ENCODE measurements at regions not wholly inside any gene's neighbourhood (a gene's known extent, or its start where the extent isn't known, plus 50 kb on each side); places are given as distances from the start of the nearest gene placed in this dataset.

DNA sequence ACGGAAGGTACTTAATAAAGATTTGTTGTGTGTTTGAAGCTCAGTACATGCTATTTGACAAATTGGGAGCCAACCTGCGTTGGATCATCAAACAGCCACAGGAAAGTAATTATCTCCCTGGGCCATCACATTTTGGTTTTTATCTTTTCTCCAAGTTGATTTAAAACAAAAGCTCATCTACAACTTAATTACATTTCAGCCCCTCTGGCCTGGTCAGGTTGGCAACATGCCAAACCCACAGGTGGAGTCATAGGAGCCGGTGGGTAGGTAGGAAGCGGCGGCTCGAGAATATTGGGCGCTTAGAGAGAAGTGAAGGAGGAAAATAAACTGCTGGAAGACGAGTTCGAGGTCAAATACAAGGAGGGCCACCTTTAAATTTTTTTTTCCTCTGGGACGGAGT is 64.9 kb upstream of the FANCC start:
- POLR2A ChIA-PET: interaction anchor here (0.9 kb wide), 1 partner anchor 10 kb away, joined by 3 read pairs; no protein-coding TSS in a partner anchor

More for the DNA sequence above, 64.9 kb upstream of the FANCC start:
- Histone ChIP-seq H4K20me1 (ENCODE audit: control insufficient read depth, insufficient read depth) (no peaks in the 10 kb centered on the region), H3K27ac (ENCODE audit: control insufficient read depth, insufficient read depth) (no peak overlapping the region), H3K27me3 (replicated peaks in 1 of 2; ENCODE audit: control insufficient read depth in 2 of 2, insufficient read depth in 2 of 2, low read length in 1 of 2) (no peaks in the 10 kb centered on the region; a peak in 1 of 4 replicates), H3K9me3 (replicated peaks; ENCODE audit: control insufficient read depth, insufficient read depth, low read length) (no peaks in the 10 kb centered on the region), H3K9ac (ENCODE audit: control insufficient read depth, insufficient read depth, low read length) (no peak overlapping the region), H3K4me3 (no peak overlapping the region), H2AFZ (ENCODE audit: control insufficient read depth, low read depth, low read length) (no peak overlapping the region), H3K79me2 (ENCODE audit: control insufficient read depth, insufficient read depth, low read length) (no peaks in the 10 kb centered on the region), H3K4me1 (ENCODE audit: control insufficient read depth, insufficient read depth, low read length) (no peaks in the 10 kb centered on the region; the same call in 1 of the 2 replicates), H3K36me3 (ENCODE audit: control insufficient read depth in 2 of 2, insufficient read depth in 2 of 2, low read length in 1 of 2) (no peaks in the 10 kb centered on the region), H3K4me2 (ENCODE audit: control insufficient read depth, insufficient read depth) (no peak overlapping the region)
- no peak for ATAC-seq
- ChIA-PET SMC1A (ENCODE audit: uncharacterized antibody, unreplicated experiment) (interaction anchor here (0.6 to 1.8 kb wide), 4 partner anchors 9 to 80 kb away, joined by 3 to 6 read pairs (median 4); no protein-coding TSS in a partner anchor), CTCF (no interaction called here), RAD21 (ENCODE audit: unreplicated experiment) (no interaction called here)
- BruUV-seq (replicated peaks): no TSS peak
- no peak for DNase-seq (ENCODE audit: low read depth, low spot score)
- no peak for FAIRE-seq
- 78% methylated on average over 10 of the region's 10 CpGs for WGBS (ENCODE audit: insufficient coverage, insufficient replicate concordance, low lambda C conversion rate, missing lambda C conversion rate)
- in situ Hi-C loops (cut with MboI) (no loop called here), intact Hi-C loops (cut with micrococcal nuclease; ENCODE audit: unreplicated experiment) (loop anchor here (10.0 kb wide), 1 partner anchor 122 kb away; no protein-coding TSS in a partner anchor)
- no peak for TF ChIP-seq IKZF1 (conservative IDR thresholded peaks at IDR 0.05)
- TF ChIP-seq JUNB (IDR thresholded peaks at IDR 0.05): no peak
- TF ChIP-seq TCF3 (IDR thresholded peaks at IDR 0.05; ENCODE audit: borderline replicate concordance, insufficient read depth, low read depth, low read length): no peak
- TF ChIP-seq, protein P1, sequence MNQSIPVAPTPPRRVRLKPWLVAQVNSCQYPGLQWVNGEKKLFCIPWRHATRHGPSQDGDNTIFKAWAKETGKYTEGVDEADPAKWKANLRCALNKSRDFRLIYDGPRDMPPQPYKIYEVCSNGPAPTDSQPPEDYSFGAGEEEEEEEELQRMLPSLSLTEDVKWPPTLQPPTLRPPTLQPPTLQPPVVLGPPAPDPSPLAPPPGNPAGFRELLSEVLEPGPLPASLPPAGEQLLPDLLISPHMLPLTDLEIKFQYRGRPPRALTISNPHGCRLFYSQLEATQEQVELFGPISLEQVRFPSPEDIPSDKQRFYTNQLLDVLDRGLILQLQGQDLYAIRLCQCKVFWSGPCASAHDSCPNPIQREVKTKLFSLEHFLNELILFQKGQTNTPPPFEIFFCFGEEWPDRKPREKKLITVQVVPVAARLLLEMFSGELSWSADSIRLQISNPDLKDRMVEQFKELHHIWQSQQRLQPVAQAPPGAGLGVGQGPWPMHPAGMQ (IDR thresholded peaks at IDR 0.05; ENCODE audit: borderline replicate concordance): no peak
- TF ChIP-seq, protein P2, sequence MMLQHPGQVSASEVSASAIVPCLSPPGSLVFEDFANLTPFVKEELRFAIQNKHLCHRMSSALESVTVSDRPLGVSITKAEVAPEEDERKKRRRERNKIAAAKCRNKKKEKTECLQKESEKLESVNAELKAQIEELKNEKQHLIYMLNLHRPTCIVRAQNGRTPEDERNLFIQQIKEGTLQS (IDR thresholded peaks at IDR 0.05; ENCODE audit: borderline replicate concordance, extremely low read depth, low read depth, low read length): no peak
- no peak for TF ChIP-seq HCFC1 (IDR thresholded peaks at IDR 0.05; ENCODE audit: low read length)
- no peak for TF ChIP-seq PML (IDR thresholded peaks at IDR 0.05; ENCODE audit: low read length)
- TF ChIP-seq CREB1 (IDR thresholded peaks at IDR 0.05; ENCODE audit: low read depth): no peak
- TF ChIP-seq CREM (IDR thresholded peaks at IDR 0.05; ENCODE audit: low read depth): no peak
- no peak for TF ChIP-seq CBX5 (IDR thresholded peaks at IDR 0.05; ENCODE audit: low read depth)
